ENCODE measurements at regions not wholly inside any gene's neighbourhood (a gene's known extent, or its start where the extent isn't known, plus 50 kb on each side); places are given as distances from the start of the nearest gene placed in this dataset.

DNA sequence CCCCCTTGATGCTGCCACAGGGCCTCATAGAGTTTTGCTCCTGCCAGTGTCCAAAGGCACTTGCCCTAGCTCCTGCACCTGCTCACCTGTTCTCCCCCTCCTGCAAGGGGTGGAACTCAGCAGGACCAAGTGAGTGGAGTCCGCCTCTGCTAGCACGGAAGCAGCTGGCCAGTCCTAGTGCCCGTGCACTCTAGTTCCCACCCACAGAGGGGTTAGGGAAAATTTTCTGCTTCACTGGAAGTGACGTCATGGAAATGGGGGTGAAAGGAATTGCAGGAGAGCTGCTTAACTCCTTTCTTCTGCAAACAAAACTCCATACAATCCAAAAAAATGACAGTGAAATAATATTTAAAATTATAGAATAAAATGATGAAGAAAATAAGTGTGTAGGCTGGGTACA is 609.7 kb upstream of the SLITRK1 start:
- no peak for DNase-seq (ENCODE audit: low spot score in 2 of 2)
- no peak overlapping the region for H3K27ac ChIP-seq
- TF ChIP-seq POLR2A (IDR thresholded peaks at IDR 0.05) = no peak
- TF ChIP-seq EP300 (IDR thresholded peaks at IDR 0.05) = no peak
- TF ChIP-seq, protein P1, sequence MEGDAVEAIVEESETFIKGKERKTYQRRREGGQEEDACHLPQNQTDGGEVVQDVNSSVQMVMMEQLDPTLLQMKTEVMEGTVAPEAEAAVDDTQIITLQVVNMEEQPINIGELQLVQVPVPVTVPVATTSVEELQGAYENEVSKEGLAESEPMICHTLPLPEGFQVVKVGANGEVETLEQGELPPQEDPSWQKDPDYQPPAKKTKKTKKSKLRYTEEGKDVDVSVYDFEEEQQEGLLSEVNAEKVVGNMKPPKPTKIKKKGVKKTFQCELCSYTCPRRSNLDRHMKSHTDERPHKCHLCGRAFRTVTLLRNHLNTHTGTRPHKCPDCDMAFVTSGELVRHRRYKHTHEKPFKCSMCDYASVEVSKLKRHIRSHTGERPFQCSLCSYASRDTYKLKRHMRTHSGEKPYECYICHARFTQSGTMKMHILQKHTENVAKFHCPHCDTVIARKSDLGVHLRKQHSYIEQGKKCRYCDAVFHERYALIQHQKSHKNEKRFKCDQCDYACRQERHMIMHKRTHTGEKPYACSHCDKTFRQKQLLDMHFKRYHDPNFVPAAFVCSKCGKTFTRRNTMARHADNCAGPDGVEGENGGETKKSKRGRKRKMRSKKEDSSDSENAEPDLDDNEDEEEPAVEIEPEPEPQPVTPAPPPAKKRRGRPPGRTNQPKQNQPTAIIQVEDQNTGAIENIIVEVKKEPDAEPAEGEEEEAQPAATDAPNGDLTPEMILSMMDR (IDR thresholded peaks at IDR 0.05) = no peak
- no peaks in the 10 kb centered on the region for H3K4me1 ChIP-seq
- 79 to 91% methylated on average over 4 of the region's 4 CpGs for WGBS, 2 donors
- no peaks in the 10 kb centered on the region for H3K27me3 ChIP-seq
- H3K36me3 ChIP-seq = no peaks in the 10 kb centered on the region
- H3K4me3 ChIP-seq = no peak overlapping the region
- peaks cover 0 to 6% (median 0%) of the 10 kb centered on the region in 4 donors for H3K9me3 ChIP-seq

DNA sequence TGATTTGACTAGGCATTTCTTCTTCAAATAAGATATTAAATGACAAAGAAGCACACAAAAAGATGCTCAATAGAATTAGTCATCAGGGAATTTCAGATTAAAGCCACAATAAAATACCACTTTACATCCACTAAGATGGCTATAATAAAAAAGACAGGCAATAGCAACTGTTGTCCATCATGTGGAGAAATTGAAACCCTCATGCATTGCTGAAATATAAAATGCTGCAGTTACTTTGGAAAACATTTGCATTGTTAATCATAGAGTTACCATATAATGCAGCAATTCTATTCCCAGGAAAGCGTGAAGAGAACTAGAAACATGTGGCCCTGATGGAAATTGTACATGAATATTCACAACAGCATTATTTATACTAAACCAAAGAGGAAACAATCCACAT is 605.5 kb upstream of the SLITRK1 start:
- 70% methylated on average over 1 of the region's 1 CpG for WGBS, 2 donors

DNA sequence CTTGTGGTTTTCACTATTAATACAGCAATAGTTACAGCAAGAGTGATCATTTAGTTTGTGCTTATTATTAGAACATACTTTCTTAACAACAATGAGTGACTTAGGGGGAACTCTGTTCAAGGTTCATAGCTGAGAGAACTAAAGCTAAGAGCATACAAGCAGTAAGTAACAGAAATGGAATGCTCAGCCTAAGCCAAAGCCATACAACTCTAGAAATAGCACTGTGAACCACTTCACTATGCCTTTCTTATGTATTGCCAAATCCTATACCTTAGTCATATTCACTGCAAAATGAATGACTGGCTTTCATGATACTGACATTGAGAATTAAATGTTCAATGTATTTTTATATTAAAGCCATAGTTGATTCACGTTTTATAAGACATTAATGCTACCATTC is 599.7 kb upstream of the SLITRK1 start:
- no peak overlapping the region for H3K4me3 ChIP-seq
- H3K9me3 ChIP-seq = no peaks in the 10 kb centered on the region
- 76 to 84% methylated on average over 1 of the region's 1 CpG for WGBS, 2 donors
- TF ChIP-seq POLR2A (IDR thresholded peaks at IDR 0.05) (no peak), EP300 (IDR thresholded peaks at IDR 0.05) (no peak)
- TF ChIP-seq, protein P1 (IDR thresholded peaks at IDR 0.05) = no peak
- no peak for DNase-seq (ENCODE audit: low spot score in 2 of 2)
- H3K27me3 ChIP-seq = no peaks in the 10 kb centered on the region
- H3K36me3 ChIP-seq = no peaks in the 10 kb centered on the region
- no peak overlapping the region for H3K27ac ChIP-seq
- H3K4me1 ChIP-seq = no peaks in the 10 kb centered on the region

More for the DNA sequence above, 605.5 kb upstream of the SLITRK1 start:
- Histone ChIP-seq H3K4me3 (no peak overlapping the region), H3K27ac (no peak overlapping the region), H3K27me3 (no peaks in the 10 kb centered on the region), H3K36me3 (no peaks in the 10 kb centered on the region), H3K9me3 (peaks cover 0 to 6% (median 0%) of the 10 kb centered on the region in 4 donors), H3K4me1 (no peaks in the 10 kb centered on the region)
- TF ChIP-seq, protein P1 (IDR thresholded peaks at IDR 0.05) = no peak
- no peak for TF ChIP-seq POLR2A (IDR thresholded peaks at IDR 0.05)
- no peak for TF ChIP-seq EP300 (IDR thresholded peaks at IDR 0.05)
- DNase-seq (ENCODE audit: low spot score in 2 of 2) = no peak

DNA sequence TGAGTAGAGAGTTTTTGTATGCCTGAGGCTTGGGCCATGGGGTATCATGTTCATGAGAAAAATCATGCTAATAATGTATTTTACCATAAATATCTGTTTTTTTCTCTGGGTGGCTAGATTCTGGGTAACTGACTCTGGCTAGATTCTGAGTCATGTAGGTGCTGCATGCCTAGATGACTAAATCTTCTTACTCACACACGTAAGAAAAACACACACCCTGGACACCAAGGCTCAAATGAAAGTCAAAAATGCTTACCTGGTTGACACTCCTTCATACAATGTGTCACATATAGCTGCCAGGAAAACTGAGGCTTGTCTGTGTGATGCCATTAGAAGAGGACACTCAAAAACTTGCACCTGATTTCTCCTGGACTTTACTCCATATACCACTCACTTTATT is 597.4 kb upstream of the SLITRK1 start:
- Histone ChIP-seq H3K4me3 (no peak overlapping the region), H3K4me1 (no peaks in the 10 kb centered on the region), H3K9me3 (peaks cover 0 to 5% (median 0%) of the 10 kb centered on the region in 4 donors), H3K36me3 (no peaks in the 10 kb centered on the region), H3K27ac (no peak overlapping the region), H3K27me3 (no peaks in the 10 kb centered on the region)
- TF ChIP-seq, protein P1 (IDR thresholded peaks at IDR 0.05) = no peak
- DNase-seq (ENCODE audit: low spot score in 2 of 2) = no peak
- WGBS, 2 donors = 84 to 89% methylated on average over 1 of the region's 1 CpG

DNA sequence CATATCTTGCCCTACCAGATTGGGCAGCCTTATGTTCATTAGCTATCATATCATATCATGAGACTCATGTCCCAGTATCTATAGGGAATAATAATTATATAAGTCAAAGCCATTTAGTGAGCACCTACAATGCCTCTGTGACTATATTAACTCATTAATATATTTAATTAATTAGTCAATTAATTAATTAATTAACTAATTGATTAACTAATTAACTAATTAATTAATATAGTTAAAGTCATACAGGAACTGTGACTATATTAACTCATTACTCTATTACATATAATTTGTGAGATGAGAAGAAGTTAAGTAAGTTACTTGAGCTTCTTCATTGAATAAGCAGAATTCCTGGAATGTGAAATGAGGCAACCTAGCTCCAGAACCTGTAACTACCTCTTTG is 588.3 kb upstream of the SLITRK1 start:
- TF ChIP-seq EP300 (IDR thresholded peaks at IDR 0.05) (no peak), POLR2A (IDR thresholded peaks at IDR 0.05) (no peak)
- no peak overlapping the region for H3K27ac ChIP-seq

DNA sequence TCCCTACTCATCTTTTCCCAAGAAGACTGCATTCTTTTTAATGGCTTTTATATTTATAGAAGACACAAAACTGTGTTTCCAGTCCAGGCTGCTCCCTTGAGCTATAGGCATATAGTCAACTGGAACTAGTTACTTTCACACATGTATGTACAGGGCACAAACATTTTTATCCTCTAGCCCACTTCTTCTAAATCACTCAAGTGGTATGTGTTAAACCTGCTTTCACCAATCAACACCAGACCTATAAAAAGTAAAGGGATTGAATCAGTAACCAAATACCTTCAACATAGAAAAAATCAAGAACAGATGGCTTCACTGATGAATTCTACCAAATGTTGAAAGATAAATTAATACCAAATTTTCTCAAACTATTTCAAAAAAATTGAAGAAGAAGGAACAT is 584.2 kb upstream of the SLITRK1 start:
- Histone ChIP-seq H3K9me3 (peaks cover 0 to 6% (median 0%) of the 10 kb centered on the region in 4 donors), H3K27ac (no peak overlapping the region), H3K4me3 (no peak overlapping the region), H3K4me1 (no peaks in the 10 kb centered on the region), H3K36me3 (no peaks in the 10 kb centered on the region), H3K27me3 (no peaks in the 10 kb centered on the region)
- DNase-seq (ENCODE audit: low spot score in 2 of 2) = no peak
- TF ChIP-seq POLR2A (IDR thresholded peaks at IDR 0.05) = no peak

More for the DNA sequence above, 588.3 kb upstream of the SLITRK1 start:
- no peaks in the 10 kb centered on the region for H3K4me1 ChIP-seq
- DNase-seq (ENCODE audit: low spot score in 2 of 2) = no peak
- H3K36me3 ChIP-seq = no peaks in the 10 kb centered on the region
- H3K4me3 ChIP-seq = no peak overlapping the region
- H3K9me3 ChIP-seq = peaks cover 0 to 15% (median 0%) of the 10 kb centered on the region in 4 donors
- no peaks in the 10 kb centered on the region for H3K27me3 ChIP-seq

Data from tibial nerve (tissue), 4 donors.